ENCODE measurements at regions not wholly inside any gene's neighbourhood (a gene's known extent, or its start where the extent isn't known, plus 50 kb on each side); places are given as distances from the start of the nearest gene placed in this dataset.

DNA sequence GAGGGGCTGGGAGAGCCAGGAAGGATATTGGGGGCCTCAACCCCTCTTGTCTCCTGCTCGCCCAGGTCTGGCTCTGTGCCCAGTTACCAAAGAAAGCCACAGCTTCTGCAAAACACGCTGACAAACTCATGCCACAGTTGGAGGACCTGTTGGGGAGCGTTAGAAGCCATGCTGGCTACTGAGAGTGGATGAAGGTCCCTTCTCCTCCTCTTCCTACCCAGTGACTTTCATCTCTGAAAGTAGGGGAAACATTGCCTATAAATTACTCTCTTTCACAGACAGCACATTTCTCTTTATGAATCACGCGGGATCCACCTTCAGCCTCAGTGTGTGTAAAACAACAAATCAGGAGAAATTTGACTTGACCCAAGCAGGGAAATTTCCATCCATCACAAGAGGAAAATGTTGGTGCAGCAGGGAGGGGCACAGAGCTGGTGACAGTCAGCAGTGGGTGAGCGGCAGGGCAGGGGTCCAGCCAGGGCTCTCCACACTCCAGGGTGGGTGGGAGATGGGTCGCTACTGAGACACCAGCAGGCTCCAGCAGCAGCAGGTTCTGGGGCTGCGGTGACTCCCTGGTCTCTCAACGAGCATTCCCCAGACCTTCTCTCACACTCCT, 181.9 kb downstream of the FGF18 start:
- TF ChIP-seq POLR2A (IDR thresholded peaks at IDR 0.05; ENCODE audit: low read length) = no peak
- TF ChIP-seq, protein P1, sequence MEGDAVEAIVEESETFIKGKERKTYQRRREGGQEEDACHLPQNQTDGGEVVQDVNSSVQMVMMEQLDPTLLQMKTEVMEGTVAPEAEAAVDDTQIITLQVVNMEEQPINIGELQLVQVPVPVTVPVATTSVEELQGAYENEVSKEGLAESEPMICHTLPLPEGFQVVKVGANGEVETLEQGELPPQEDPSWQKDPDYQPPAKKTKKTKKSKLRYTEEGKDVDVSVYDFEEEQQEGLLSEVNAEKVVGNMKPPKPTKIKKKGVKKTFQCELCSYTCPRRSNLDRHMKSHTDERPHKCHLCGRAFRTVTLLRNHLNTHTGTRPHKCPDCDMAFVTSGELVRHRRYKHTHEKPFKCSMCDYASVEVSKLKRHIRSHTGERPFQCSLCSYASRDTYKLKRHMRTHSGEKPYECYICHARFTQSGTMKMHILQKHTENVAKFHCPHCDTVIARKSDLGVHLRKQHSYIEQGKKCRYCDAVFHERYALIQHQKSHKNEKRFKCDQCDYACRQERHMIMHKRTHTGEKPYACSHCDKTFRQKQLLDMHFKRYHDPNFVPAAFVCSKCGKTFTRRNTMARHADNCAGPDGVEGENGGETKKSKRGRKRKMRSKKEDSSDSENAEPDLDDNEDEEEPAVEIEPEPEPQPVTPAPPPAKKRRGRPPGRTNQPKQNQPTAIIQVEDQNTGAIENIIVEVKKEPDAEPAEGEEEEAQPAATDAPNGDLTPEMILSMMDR (IDR thresholded peaks at IDR 0.05) = no peak
- no peak for TF ChIP-seq RARB (CRISPR knock-in tag; IDR thresholded peaks at IDR 0.05)
- TF ChIP-seq, protein P2, sequence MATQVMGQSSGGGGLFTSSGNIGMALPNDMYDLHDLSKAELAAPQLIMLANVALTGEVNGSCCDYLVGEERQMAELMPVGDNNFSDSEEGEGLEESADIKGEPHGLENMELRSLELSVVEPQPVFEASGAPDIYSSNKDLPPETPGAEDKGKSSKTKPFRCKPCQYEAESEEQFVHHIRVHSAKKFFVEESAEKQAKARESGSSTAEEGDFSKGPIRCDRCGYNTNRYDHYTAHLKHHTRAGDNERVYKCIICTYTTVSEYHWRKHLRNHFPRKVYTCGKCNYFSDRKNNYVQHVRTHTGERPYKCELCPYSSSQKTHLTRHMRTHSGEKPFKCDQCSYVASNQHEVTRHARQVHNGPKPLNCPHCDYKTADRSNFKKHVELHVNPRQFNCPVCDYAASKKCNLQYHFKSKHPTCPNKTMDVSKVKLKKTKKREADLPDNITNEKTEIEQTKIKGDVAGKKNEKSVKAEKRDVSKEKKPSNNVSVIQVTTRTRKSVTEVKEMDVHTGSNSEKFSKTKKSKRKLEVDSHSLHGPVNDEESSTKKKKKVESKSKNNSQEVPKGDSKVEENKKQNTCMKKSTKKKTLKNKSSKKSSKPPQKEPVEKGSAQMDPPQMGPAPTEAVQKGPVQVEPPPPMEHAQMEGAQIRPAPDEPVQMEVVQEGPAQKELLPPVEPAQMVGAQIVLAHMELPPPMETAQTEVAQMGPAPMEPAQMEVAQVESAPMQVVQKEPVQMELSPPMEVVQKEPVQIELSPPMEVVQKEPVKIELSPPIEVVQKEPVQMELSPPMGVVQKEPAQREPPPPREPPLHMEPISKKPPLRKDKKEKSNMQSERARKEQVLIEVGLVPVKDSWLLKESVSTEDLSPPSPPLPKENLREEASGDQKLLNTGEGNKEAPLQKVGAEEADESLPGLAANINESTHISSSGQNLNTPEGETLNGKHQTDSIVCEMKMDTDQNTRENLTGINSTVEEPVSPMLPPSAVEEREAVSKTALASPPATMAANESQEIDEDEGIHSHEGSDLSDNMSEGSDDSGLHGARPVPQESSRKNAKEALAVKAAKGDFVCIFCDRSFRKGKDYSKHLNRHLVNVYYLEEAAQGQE (IDR thresholded peaks at IDR 0.05) = no peak
- TF ChIP-seq, protein P3, sequence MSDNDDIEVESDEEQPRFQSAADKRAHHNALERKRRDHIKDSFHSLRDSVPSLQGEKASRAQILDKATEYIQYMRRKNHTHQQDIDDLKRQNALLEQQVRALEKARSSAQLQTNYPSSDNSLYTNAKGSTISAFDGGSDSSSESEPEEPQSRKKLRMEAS (IDR thresholded peaks at IDR 0.05) = no peak
- TF ChIP-seq, protein P4, sequence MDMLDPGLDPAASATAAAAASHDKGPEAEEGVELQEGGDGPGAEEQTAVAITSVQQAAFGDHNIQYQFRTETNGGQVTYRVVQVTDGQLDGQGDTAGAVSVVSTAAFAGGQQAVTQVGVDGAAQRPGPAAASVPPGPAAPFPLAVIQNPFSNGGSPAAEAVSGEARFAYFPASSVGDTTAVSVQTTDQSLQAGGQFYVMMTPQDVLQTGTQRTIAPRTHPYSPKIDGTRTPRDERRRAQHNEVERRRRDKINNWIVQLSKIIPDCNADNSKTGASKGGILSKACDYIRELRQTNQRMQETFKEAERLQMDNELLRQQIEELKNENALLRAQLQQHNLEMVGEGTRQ (IDR thresholded peaks at IDR 0.05) = no peak
- no peak for TF ChIP-seq CEBPB (IDR thresholded peaks at IDR 0.05)
- no peak for TF ChIP-seq SREBF2 (IDR thresholded peaks at IDR 0.05)
- no peak for TF ChIP-seq EP300 (IDR thresholded peaks at IDR 0.05)
